GM12872 (cell line): ENCODE measurements at regions not wholly inside any gene's neighbourhood (a gene's known extent, or its start where the extent isn't known, plus 50 kb on each side); places are given as distances from the start of the nearest gene placed in this dataset.

Source experiments
- CTCF ChIP-seq: IDR thresholded peaks from 3 replicates; pipeline ENCODE4 v1.5.1; 2011; ENCODE audit warnings: low read depth, mild to moderate bottlenecking, low read length, moderate library complexity; ENCODE audit not compliant: insufficient read depth

GRCh38 chr2:52465287-52465686, 1302.3 kb upstream of the CHAC2 start:
- no peak for TF ChIP-seq CTCF

GRCh38 chr2:52463457-52463856, 1304.1 kb upstream of the CHAC2 start:
- TF ChIP-seq CTCF, result no peak

- no peak for TF ChIP-seq CTCF
These were observed 1310.8 kb upstream of the CHAC2 start for GRCh38 chr2:52456561-52457377.

GRCh38 chr2:52454962-52455361, 1312.6 kb upstream of the CHAC2 start:
- no peak for TF ChIP-seq CTCF

- TF ChIP-seq CTCF, result no peak
These were observed 1315.4 kb upstream of the CHAC2 start for GRCh38 chr2:52452201-52452600.

GRCh38 chr2:52445686-52446085, 1321.9 kb upstream of the CHAC2 start:
- TF ChIP-seq CTCF, result no peak

GRCh38 chr2:52431352-52431760, 1336.2 kb upstream of the CHAC2 start:
- TF ChIP-seq CTCF, result no peak
